Left hindlimb (tissue), 1 donor: ENCODE measurements at regions not wholly inside any gene's neighbourhood (a gene's known extent, or its start where the extent isn't known, plus 50 kb on each side); places are given as distances from the start of the nearest gene placed in this dataset.

Experiments
- DNase-seq: peaks from one replicate; pipeline ENCODE4 v3.0.0-alpha.2; 2018

- no peak for DNase-seq
These were observed 398.3 kb downstream of the C6orf118 start for GRCh38 chr6:164911151-164911550.

GRCh38 chr6:164906766-164907165 is 402.6 kb downstream of the C6orf118 start:
- no peak for DNase-seq

- no peak for DNase-seq
These were observed 404.1 kb downstream of the C6orf118 start for GRCh38 chr6:164905311-164905710.

- DNase-seq: no peak
These were observed 411.0 kb downstream of the C6orf118 start for GRCh38 chr6:164898412-164898811.

GRCh38 chr6:164897523-164898235 is 411.7 kb downstream of the C6orf118 start:
- no peak for DNase-seq

- DNase-seq: no peak
These were observed 419.4 kb downstream of the C6orf118 start for GRCh38 chr6:164889980-164890379.

GRCh38 chr6:164887660-164888059 is 421.7 kb downstream of the C6orf118 start:
- DNase-seq: no peak

- no peak for DNase-seq
These were observed 427.2 kb downstream of the C6orf118 start for GRCh38 chr6:164882236-164882635.

GRCh38 chr6:164871783-164872182 is 437.6 kb downstream of the C6orf118 start:
- DNase-seq: no peak

GRCh38 chr6:164870164-164870563 is 439.2 kb downstream of the C6orf118 start:
- no peak for DNase-seq

GRCh38 chr6:164861967-164862366 is 447.4 kb downstream of the C6orf118 start:
- no peak for DNase-seq

- DNase-seq: no peak
These were observed 449.6 kb downstream of the C6orf118 start for GRCh38 chr6:164859816-164860215.

- no peak for DNase-seq
These were observed 453.3 kb downstream of the C6orf118 start for GRCh38 chr6:164856138-164856537.

GRCh38 chr6:164855281-164855680 is 454.1 kb downstream of the C6orf118 start:
- no peak for DNase-seq

GRCh38 chr6:164854526-164854925 is 454.9 kb downstream of the C6orf118 start:
- DNase-seq: no peak

GRCh38 chr6:164845773-164846172 is 463.6 kb downstream of the C6orf118 start:
- no peak for DNase-seq

GRCh38 chr6:164842085-164842484 is 467.3 kb downstream of the C6orf118 start:
- no peak for DNase-seq

GRCh38 chr6:164838068-164838615 is 471.3 kb downstream of the C6orf118 start:
- no peak for DNase-seq

- DNase-seq: no peak
These were observed 472.9 kb downstream of the C6orf118 start for GRCh38 chr6:164836486-164836885.

GRCh38 chr6:164832410-164832809 is 477.0 kb downstream of the C6orf118 start:
- no peak for DNase-seq

GRCh38 chr6:164827537-164827936 is 481.9 kb downstream of the C6orf118 start:
- no peak for DNase-seq

GRCh38 chr6:164826831-164827468 is 482.5 kb downstream of the C6orf118 start:
- no peak for DNase-seq

GRCh38 chr6:164825386-164825785 is 484.0 kb downstream of the C6orf118 start:
- DNase-seq: no peak

- no peak for DNase-seq
These were observed 491.7 kb downstream of the C6orf118 start for GRCh38 chr6:164817662-164818061.
